CD4-positive, alpha-beta memory T cell (primary cell): ENCODE measurements at regions not wholly inside any gene's neighbourhood (a gene's known extent, or its start where the extent isn't known, plus 50 kb on each side); places are given as distances from the start of the nearest gene placed in this dataset.

Experiments used
- CTCF ChIA-PET: fragments of 350-600 bp; sonication (Branson Sonifier 250); formaldehyde crosslinking; loops from one replicate; lab custom pipeline; 2021; ENCODE audit warnings: inconsistent platforms; ENCODE audit not compliant: partially characterized antibody; lab: Charles Lee
- POLR2A ChIA-PET: fragments of 350-600 bp; sonication (Branson Sonifier 250); formaldehyde crosslinking; loops from one replicate; lab custom pipeline; 2021; ENCODE audit not compliant: partially characterized antibody; lab: Charles Lee
- DNase-seq, 5 donors: peaks; one replicate each; pipeline versions ENCODE4 v3.0.0 to v3.0.0-alpha.2; 2020 to 2022; ENCODE audit warnings: mixed read lengths in 1 of 5
- H3K27ac ChIP-seq: one replicate; pipeline ENCODE4 v1.7.0; 2013; ENCODE audit warnings: low read depth, low read length
- H3K27me3 ChIP-seq: 2 replicates; pipeline ENCODE4 v1.7.0; 2013; ENCODE audit warnings: mild to moderate bottlenecking, low read length, moderate library complexity; ENCODE audit not compliant: insufficient read depth
- H3K36me3 ChIP-seq: 2 replicates; pipeline ENCODE4 v1.7.0; 2013; ENCODE audit warnings: mild to moderate bottlenecking, low read length, moderate library complexity; ENCODE audit not compliant: insufficient read depth
- H3K4me1 ChIP-seq: 2 replicates; pipeline ENCODE4 v1.7.0; 2013; ENCODE audit warnings: mild to moderate bottlenecking, low read length, moderate library complexity; ENCODE audit not compliant: insufficient read depth
- H3K4me3 ChIP-seq, 2 donors: one replicate each; pipeline ENCODE4 v1.7.0; 2013; ENCODE audit warnings: low read length in 2 of 2, mild to moderate bottlenecking in 1 of 2
- H3K9me3 ChIP-seq, 2 donors: one replicate each; pipeline ENCODE4 v1.7.0; 2013; ENCODE audit warnings: low read length in 2 of 2, control low read depth in 1 of 2; ENCODE audit not compliant: control insufficient read depth in 1 of 2
- H3K27ac Mint-ChIP-seq, 7 donors: one replicate each; pipeline ENCODE4 v1.8.0; 2020 to 2021; ENCODE audit warnings: mixed read lengths in 7 of 7, mild to moderate bottlenecking in 6 of 7, inconsistent platforms in 3 of 7, moderate library complexity in 3 of 7
- H3K27me3 Mint-ChIP-seq, 2 donors: one replicate each; pipeline ENCODE4 v1.8.0; 2020 to 2021; ENCODE audit warnings: mixed read lengths in 2 of 2
- H3K36me3 Mint-ChIP-seq, 2 donors: one replicate each; pipeline ENCODE4 v1.8.0; 2020 to 2021; ENCODE audit warnings: mixed read lengths in 2 of 2, inconsistent platforms in 1 of 2, mild to moderate bottlenecking in 1 of 2
- H3K4me1 Mint-ChIP-seq, 4 donors: one replicate each; pipeline ENCODE4 v1.8.0; 2020 to 2021; ENCODE audit warnings: mixed read lengths in 4 of 4, mild to moderate bottlenecking in 1 of 4
- H3K4me3 Mint-ChIP-seq, 8 donors: one replicate each; pipeline ENCODE4 v1.8.0; 2020 to 2021; ENCODE audit warnings: mixed read lengths in 8 of 8, mild to moderate bottlenecking in 7 of 8, moderate library complexity in 6 of 8, inconsistent platforms in 3 of 8
- H3K9me3 Mint-ChIP-seq, 8 donors: one replicate each; pipeline ENCODE4 v1.8.0; 2020 to 2021; ENCODE audit warnings: mixed read lengths in 8 of 8, mild to moderate bottlenecking in 5 of 8, inconsistent platforms in 3 of 8, moderate library complexity in 1 of 8
- intact Hi-C: fragments of 100-400 bp; cut with micrococcal nuclease; formaldehyde crosslinking; loops from one replicate; pipeline ENCODE4 v1.15.1; 2023

- Histone ChIP-seq H3K36me3 (no peaks in the 10 kb centered on the region), H3K4me3 (no peak overlapping the region), H3K27me3 (no peaks in the 10 kb centered on the region), H3K4me1 (no peaks in the 10 kb centered on the region), H3K27ac (no peak overlapping the region), H3K9me3 (no peaks in the 10 kb centered on the region)
- DNase-seq, result no peak
- intact Hi-C loops, result no loop called here
- ChIA-PET CTCF (interaction anchor here (1.3 kb wide), 1 partner anchor 9 kb away, joined by 3 read pairs; no protein-coding TSS in a partner anchor), POLR2A (no interaction called here)
- Mint-ChIP-seq H3K36me3 (no peaks in the 10 kb centered on the region), H3K27ac (no peak overlapping the region), H3K9me3 (peaks cover 0 to 2% (median 0%) of the 10 kb centered on the region in 8 donors), H3K27me3 (peaks cover 3 to 7% of the 10 kb centered on the region in 2 donors), H3K4me1 (no peaks in the 10 kb centered on the region), H3K4me3 (no peak overlapping the region)
Observed at GRCh38 chr16:86398622-86399021, 111.7 kb upstream of the FOXF1 start.

- Histone ChIP-seq H3K4me3 (no peak overlapping the region), H3K4me1 (no peaks in the 10 kb centered on the region)
Observed at GRCh38 chr16:86401126-86401525, 109.2 kb upstream of the FOXF1 start.

GRCh38 chr16:86403085-86403484, 107.2 kb upstream of the FOXF1 start:
- Histone ChIP-seq H3K27me3 (no peaks in the 10 kb centered on the region), H3K36me3 (no peaks in the 10 kb centered on the region), H3K9me3 (no peaks in the 10 kb centered on the region), H3K27ac (no peak overlapping the region), H3K4me3 (no peak overlapping the region), H3K4me1 (no peaks in the 10 kb centered on the region)
- POLR2A ChIA-PET, result no interaction called here
- Mint-ChIP-seq H3K36me3 (no peaks in the 10 kb centered on the region), H3K27ac (no peak overlapping the region), H3K4me1 (no peaks in the 10 kb centered on the region), H3K27me3 (peaks cover 1 to 19% of the 10 kb centered on the region in 2 donors), H3K9me3 (peaks cover 0 to 2% (median 0%) of the 10 kb centered on the region in 8 donors), H3K4me3 (no peak overlapping the region)
- CTCF ChIA-PET, result no interaction called here
- no peak for DNase-seq
- intact Hi-C loops, result no loop called here

More at GRCh38 chr16:86401126-86401525, 109.2 kb upstream of the FOXF1 start:
- ChIA-PET POLR2A (no interaction called here), CTCF (no interaction called here)
- no peak overlapping the region for H3K4me3 Mint-ChIP-seq
- H3K27ac Mint-ChIP-seq, result no peak overlapping the region
- H3K9me3 Mint-ChIP-seq, result peaks cover 0 to 2% (median 0%) of the 10 kb centered on the region in 8 donors
- DNase-seq, result no peak
- intact Hi-C loops, result no loop called here
- no peaks in the 10 kb centered on the region for H3K4me1 Mint-ChIP-seq
- peaks cover 3 to 13% of the 10 kb centered on the region in 2 donors for H3K27me3 Mint-ChIP-seq
- H3K36me3 ChIP-seq, result no peaks in the 10 kb centered on the region
- no peaks in the 10 kb centered on the region for H3K9me3 ChIP-seq
- H3K36me3 Mint-ChIP-seq, result no peaks in the 10 kb centered on the region
- H3K27ac ChIP-seq, result no peak overlapping the region
- no peaks in the 10 kb centered on the region for H3K27me3 ChIP-seq

- Mint-ChIP-seq H3K4me1 (no peaks in the 10 kb centered on the region), H3K4me3 (no peak overlapping the region), H3K27me3 (peaks cover 1 to 19% of the 10 kb centered on the region in 2 donors), H3K9me3 (peaks cover 0 to 2% (median 0%) of the 10 kb centered on the region in 8 donors), H3K36me3 (no peaks in the 10 kb centered on the region), H3K27ac (no peak overlapping the region)
- POLR2A ChIA-PET, result no interaction called here
- H3K4me1 ChIP-seq, result no peaks in the 10 kb centered on the region
- H3K27ac ChIP-seq, result no peak overlapping the region
- H3K36me3 ChIP-seq, result no peaks in the 10 kb centered on the region
- no peaks in the 10 kb centered on the region for H3K27me3 ChIP-seq
- CTCF ChIA-PET, result no interaction called here
- no peaks in the 10 kb centered on the region for H3K9me3 ChIP-seq
- no peak for DNase-seq
- H3K4me3 ChIP-seq, result no peak overlapping the region
- intact Hi-C loops, result no loop called here
Observed at GRCh38 chr16:86403541-86404163, 106.7 kb upstream of the FOXF1 start.

- Mint-ChIP-seq H3K36me3 (no peaks in the 10 kb centered on the region), H3K4me3 (no peak overlapping the region), H3K27me3 (peaks cover 1 to 19% of the 10 kb centered on the region in 2 donors), H3K27ac (no peak overlapping the region), H3K9me3 (peaks cover 0 to 4% (median 0%) of the 10 kb centered on the region in 8 donors), H3K4me1 (no peaks in the 10 kb centered on the region)
- DNase-seq, result no peak
- no peaks in the 10 kb centered on the region for H3K27me3 ChIP-seq
- CTCF ChIA-PET, result no interaction called here
- no peak overlapping the region for H3K4me3 ChIP-seq
- intact Hi-C loops, result no loop called here
- H3K4me1 ChIP-seq, result no peaks in the 10 kb centered on the region
- H3K36me3 ChIP-seq, result no peaks in the 10 kb centered on the region
- H3K27ac ChIP-seq, result no peak overlapping the region
- POLR2A ChIA-PET, result no interaction called here
- no peaks in the 10 kb centered on the region for H3K9me3 ChIP-seq
Observed at GRCh38 chr16:86404678-86405077, 105.6 kb upstream of the FOXF1 start.

GRCh38 chr16:86405319-86405718, 105.0 kb upstream of the FOXF1 start:
- no peaks in the 10 kb centered on the region for H3K27me3 ChIP-seq
- no peak overlapping the region for H3K27ac ChIP-seq
- H3K27me3 Mint-ChIP-seq, result peaks cover 1 to 19% of the 10 kb centered on the region in 2 donors
- H3K27ac Mint-ChIP-seq, result no peak overlapping the region
- peaks cover 0 to 5% (median 0%) of the 10 kb centered on the region in 8 donors for H3K9me3 Mint-ChIP-seq
- CTCF ChIA-PET, result no interaction called here
- H3K9me3 ChIP-seq, result no peaks in the 10 kb centered on the region
- H3K36me3 Mint-ChIP-seq, result no peaks in the 10 kb centered on the region
- H3K4me1 Mint-ChIP-seq, result no peaks in the 10 kb centered on the region
- H3K4me1 ChIP-seq, result no peaks in the 10 kb centered on the region
- H3K4me3 ChIP-seq, result no peak overlapping the region
- intact Hi-C loops, result no loop called here
- POLR2A ChIA-PET, result no interaction called here
- H3K4me3 Mint-ChIP-seq, result no peak overlapping the region
- no peaks in the 10 kb centered on the region for H3K36me3 ChIP-seq
- no peak for DNase-seq

GRCh38 chr16:86406056-86406455, 104.3 kb upstream of the FOXF1 start:
- Mint-ChIP-seq H3K36me3 (no peaks in the 10 kb centered on the region), H3K9me3 (peaks cover 0 to 6% (median 2%) of the 10 kb centered on the region in 8 donors), H3K27me3 (peaks cover 1 to 20% of the 10 kb centered on the region in 2 donors), H3K27ac (no peak overlapping the region), H3K4me3 (no peak overlapping the region), H3K4me1 (no peaks in the 10 kb centered on the region)
- no peaks in the 10 kb centered on the region for H3K9me3 ChIP-seq
- no peaks in the 10 kb centered on the region for H3K4me1 ChIP-seq
- DNase-seq, result no peak
- intact Hi-C loops, result no loop called here
- no peak overlapping the region for H3K4me3 ChIP-seq
- POLR2A ChIA-PET, result no interaction called here
- no peak overlapping the region for H3K27ac ChIP-seq
- no peaks in the 10 kb centered on the region for H3K36me3 ChIP-seq
- H3K27me3 ChIP-seq, result no peaks in the 10 kb centered on the region
- CTCF ChIA-PET, result no interaction called here
